ENCODE measurements at regions not wholly inside any gene's neighbourhood (a gene's known extent, or its start where the extent isn't known, plus 50 kb on each side); places are given as distances from the start of the nearest gene placed in this dataset.

GRCh38 chr6:139846538-139847456 lies 472.3 kb upstream of the CITED2 start:
- no peak for DNase-seq

- DNase-seq, result no peak
Measured at GRCh38 chr6:139844907-139845306, 470.5 kb upstream of the CITED2 start.

GRCh38 chr6:139841794-139842215 lies 467.4 kb upstream of the CITED2 start:
- no peak for DNase-seq

GRCh38 chr6:139839506-139840156 lies 465.2 kb upstream of the CITED2 start:
- no peak for DNase-seq

- DNase-seq, result no peak
Measured at GRCh38 chr6:139834232-139834631, 459.8 kb upstream of the CITED2 start.

- no peak for DNase-seq
Measured at GRCh38 chr6:139833592-139833991, 459.1 kb upstream of the CITED2 start.

- DNase-seq, result no peak
Measured at GRCh38 chr6:139832493-139833305, 458.3 kb upstream of the CITED2 start.

GRCh38 chr6:139829576-139829975 lies 455.1 kb upstream of the CITED2 start:
- no peak for DNase-seq

GRCh38 chr6:139828751-139829519 lies 454.5 kb upstream of the CITED2 start:
- no peak for DNase-seq

- no peak for DNase-seq
Measured at GRCh38 chr6:139825935-139826374, 451.5 kb upstream of the CITED2 start.

GRCh38 chr6:139824864-139825263 lies 450.4 kb upstream of the CITED2 start:
- no peak for DNase-seq

- no peak for DNase-seq
Measured at GRCh38 chr6:139823808-139824126, 449.3 kb upstream of the CITED2 start.

GRCh38 chr6:139823099-139823807 lies 448.8 kb upstream of the CITED2 start:
- no peak for DNase-seq

GRCh38 chr6:139821676-139822223 lies 447.3 kb upstream of the CITED2 start:
- no peak for DNase-seq

- DNase-seq, result no peak
Measured at GRCh38 chr6:139820210-139820609, 445.8 kb upstream of the CITED2 start.

- no peak for DNase-seq
Measured at GRCh38 chr6:139819776-139820175, 445.3 kb upstream of the CITED2 start.

GRCh38 chr6:139812939-139813338 lies 438.5 kb upstream of the CITED2 start:
- DNase-seq, result no peak

GRCh38 chr6:139801571-139802321 lies 427.3 kb upstream of the CITED2 start:
- DNase-seq, result no peak

GRCh38 chr6:139800837-139801236 lies 426.4 kb upstream of the CITED2 start:
- no peak for DNase-seq

GRCh38 chr6:139790527-139790926 lies 416.1 kb upstream of the CITED2 start:
- DNase-seq, result no peak

GRCh38 chr6:139784222-139784769 lies 409.8 kb upstream of the CITED2 start:
- DNase-seq, result no peak
